Endothelial cell of umbilical vein (primary cell): ENCODE measurements at regions not wholly inside any gene's neighbourhood (a gene's known extent, or its start where the extent isn't known, plus 50 kb on each side); places are given as distances from the start of the nearest gene placed in this dataset.

ENCODE experiments used
- BruUV-seq: library from RNA; stranded (reverse); fragments of 400-500 nt; replicated peaks from 2 replicates; lab custom pipeline; 2021; lab: Mats Ljungman, UMichigan
- CTCF ChIA-PET: fragments of 300-600, 350-600 bp; sonication (Branson Sonifier 250); formaldehyde crosslinking; loops from one replicate; lab custom pipeline; 2021; ENCODE audit warnings: antibody characterized with exemption, inconsistent platforms; lab: Charles Lee
- POLR2A ChIA-PET: fragments of 300-600, 350-600 bp; sonication (Branson Sonifier 250); formaldehyde crosslinking; loops from one replicate; lab custom pipeline; 2021; ENCODE audit warnings: antibody characterized with exemption, inconsistent platforms; lab: Charles Lee
- DNase-seq: peaks from one replicate; pipeline ENCODE4 v3.0.0-alpha.2; 2011; ENCODE audit warnings: low read depth, low spot score
- FAIRE-seq: peaks from 2 replicates; lab custom pipeline; 2011; peaks lifted over from hg19 to GRCh38; lab: Jason Lieb, UNC
- H2AFZ ChIP-seq: 2 replicates; pipeline ENCODE4 v1.6.0; 2012; ENCODE audit warnings: low read depth, low read length, control low read depth, inconsistent platforms
- H3K27ac ChIP-seq: 2 replicates; pipeline ENCODE4 v1.5.1; 2011; ENCODE audit warnings: low read depth, mild to moderate bottlenecking, control low read depth, low read length, moderate library complexity; ENCODE audit not compliant: insufficient read depth
- H3K27me3 ChIP-seq, 2 experiments: 2 replicates each; pipeline versions ENCODE4 v1.6.0 to v1.6.1; 2011; ENCODE audit warnings: low read length in 2 of 2, mixed read lengths in 1 of 2; ENCODE audit not compliant: control insufficient read depth in 2 of 2, insufficient read depth in 2 of 2
- H3K36me3 ChIP-seq, 2 experiments: 2 replicates in 1 of 2; 3 replicates in 1 of 2; pipeline ENCODE4 v1.5.1; 2011; ENCODE audit warnings: low read length in 2 of 2, mild to moderate bottlenecking in 1 of 2, moderate library complexity in 1 of 2; ENCODE audit not compliant: control insufficient read depth in 2 of 2, insufficient read depth in 2 of 2; ENCODE audit errors: extremely low read depth in 1 of 2
- H3K4me1 ChIP-seq: 3 replicates; pipeline ENCODE4 v1.5.1; 2011; ENCODE audit warnings: mild to moderate bottlenecking, low read length; ENCODE audit not compliant: control insufficient read depth, insufficient read depth; ENCODE audit errors: extremely low read depth
- H3K4me2 ChIP-seq: 2 replicates; pipeline ENCODE4 v1.6.1; 2011; ENCODE audit warnings: low read length, control low read depth, mixed read lengths; ENCODE audit not compliant: insufficient read depth
- H3K4me3 ChIP-seq, 3 experiments: fragments of 200-600 bp in 1 of 3; sonication (generic), shearing (Covaris generic) in 1 of 3; replicated peaks in 1 of 3; 2 replicates each; pipeline ENCODE4 v1.5.1; 2011 to 2016; ENCODE audit warnings: control low read depth in 3 of 3, low read length in 3 of 3, mild to moderate bottlenecking in 2 of 3, inconsistent platforms in 1 of 3, low read depth in 1 of 3, moderate library complexity in 1 of 3; ENCODE audit not compliant: insufficient read depth in 1 of 3
- H3K79me2 ChIP-seq: 2 replicates; pipeline ENCODE4 v1.6.0; 2012; ENCODE audit warnings: low read length, inconsistent platforms; ENCODE audit not compliant: control insufficient read depth, insufficient read depth
- H3K9ac ChIP-seq: replicated peaks from 2 replicates; pipeline ENCODE3; 2011; ENCODE audit warnings: low read length, control low read depth; ENCODE audit not compliant: insufficient read depth; ENCODE audit errors: extremely low read depth
- H3K9me1 ChIP-seq: replicated peaks from 3 replicates; pipeline ENCODE4 v1.6.0; 2011; ENCODE audit warnings: mild to moderate bottlenecking, low read length; ENCODE audit not compliant: control insufficient read depth, insufficient read depth; ENCODE audit errors: extremely low read depth
- H3K9me3 ChIP-seq: replicated peaks from 2 replicates; pipeline ENCODE4 v1.5.1; 2012; ENCODE audit warnings: low read length, inconsistent platforms; ENCODE audit not compliant: control insufficient read depth, insufficient read depth
- H4K20me1 ChIP-seq: replicated peaks from 2 replicates; pipeline ENCODE3; 2011; ENCODE audit warnings: mild to moderate bottlenecking, low read length; ENCODE audit not compliant: control insufficient read depth, insufficient read depth; ENCODE audit errors: extremely low read depth
- EZH2 ChIP-seq: IDR thresholded peaks from 2 replicates; pipeline ENCODE4 v1.6.1; 2012; ENCODE audit warnings: borderline replicate concordance, low read depth, mild to moderate bottlenecking, moderate library complexity, low read length, inconsistent platforms; ENCODE audit not compliant: severe bottlenecking
- FOS ChIP-seq: IDR thresholded peaks from 2 replicates; pipeline ENCODE4 v1.6.1; 2011; ENCODE audit warnings: mild to moderate bottlenecking, low read length, moderate library complexity, borderline replicate concordance; ENCODE audit not compliant: insufficient read depth
- GATA2 ChIP-seq: IDR thresholded peaks from 2 replicates; pipeline ENCODE4 v1.7.0; 2011; ENCODE audit warnings: low read depth, mild to moderate bottlenecking, moderate library complexity, mixed read lengths, low read length; ENCODE audit not compliant: insufficient read length, insufficient read depth
- JUN ChIP-seq: IDR thresholded peaks from 2 replicates; pipeline ENCODE4 v1.6.1; 2011; ENCODE audit warnings: borderline replicate concordance, low read depth; ENCODE audit not compliant: insufficient read length, insufficient read depth
- MYC ChIP-seq: IDR thresholded peaks from one replicate; pipeline ENCODE4 v1.6.1; 2011; ENCODE audit warnings: mild to moderate bottlenecking, low read depth, low read length
- POLR2A ChIP-seq: IDR thresholded peaks from 2 replicates; pipeline ENCODE4 v1.6.1; 2012; ENCODE audit warnings: low read depth, mild to moderate bottlenecking, control low read depth, low read length
- POLR2AphosphoS5 ChIP-seq: IDR thresholded peaks from 2 replicates; pipeline ENCODE4 v1.6.1; 2012; ENCODE audit warnings: low read depth, mild to moderate bottlenecking, control low read depth, low read length, moderate library complexity; ENCODE audit not compliant: insufficient read depth
- dilution Hi-C: fragments of 300-500 bp; cut with MboI; formaldehyde crosslinking; loops from one replicate; pipeline ENCODE4 v1.15.0; 2019; ENCODE audit warnings: low sequenced_read_pairs; ENCODE audit not compliant: extremely low pct_ligation_motif_present
- intact Hi-C: fragments of 100-400 bp; cut with micrococcal nuclease; formaldehyde crosslinking; loops from one replicate; pipeline ENCODE4 v1.10.0; 2022
- TF ChIP-seq, protein P1 (sequence below), 2 donors: IDR thresholded peaks; 1 replicate in 1 of 2; 2 replicates in 1 of 2; pipeline ENCODE4 v1.5.1; 2011; ENCODE audit warnings: low read length in 2 of 2, mild to moderate bottlenecking in 2 of 2, moderate library complexity in 2 of 2, control low read depth in 1 of 2, inconsistent platforms in 1 of 2, low read depth in 1 of 2; ENCODE audit not compliant: insufficient read depth in 1 of 2; ENCODE audit errors: extremely low read depth in 1 of 2
- TF ChIP-seq, protein P2 (sequence below): IDR thresholded peaks from 2 replicates; pipeline ENCODE4 v1.6.1; 2011; ENCODE audit not compliant: insufficient read depth, insufficient read length

DNA sequence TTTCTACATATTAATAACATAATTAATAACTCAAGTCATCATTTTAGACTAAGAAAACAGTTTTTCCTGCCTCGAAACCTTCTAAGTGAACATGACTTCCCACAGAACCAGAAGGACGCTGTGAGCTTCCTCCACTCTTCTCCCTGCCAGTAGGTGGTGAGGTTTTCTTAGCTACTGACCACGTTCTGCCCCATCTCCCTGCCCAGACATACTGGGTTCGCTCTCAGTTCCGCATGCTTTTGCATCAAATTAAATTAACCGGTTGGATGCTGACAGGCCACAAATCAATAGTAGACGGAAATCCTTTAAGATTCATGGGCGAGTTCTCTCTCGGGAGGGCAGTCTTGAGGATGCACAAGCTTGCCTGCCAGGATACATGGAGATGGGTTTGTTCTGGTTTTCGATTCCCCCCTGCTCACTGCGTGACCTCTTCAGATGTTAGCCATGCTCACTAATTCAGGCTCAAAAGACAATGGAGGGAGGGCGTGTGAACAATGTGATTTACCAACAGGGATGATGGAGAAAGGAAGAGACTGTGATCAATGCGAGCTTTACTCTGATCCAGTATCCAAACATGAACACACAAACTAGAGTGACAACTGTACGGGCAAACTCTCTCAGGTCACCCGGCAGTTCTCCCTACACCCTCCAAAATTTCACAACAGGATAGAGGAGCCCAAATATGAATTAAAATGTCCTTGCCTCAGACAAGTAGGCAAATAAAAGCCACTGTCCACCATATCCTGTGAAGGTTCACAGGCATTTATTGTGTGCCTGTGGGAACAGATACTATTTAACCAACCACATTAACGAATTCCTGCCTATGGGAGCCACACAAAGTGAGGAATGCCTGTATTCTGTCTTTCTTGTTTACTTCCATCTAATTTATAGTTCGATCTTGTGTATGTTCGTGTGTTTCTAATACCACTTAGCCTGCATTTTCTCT, 375.7 kb downstream of the EIPR1 start:
- Histone ChIP-seq H3K4me3 (no peak overlapping the region), H3K4me1 (no peaks in the 10 kb centered on the region), H4K20me1 (no peaks in the 10 kb centered on the region), H2AFZ (no peak overlapping the region), H3K9ac (no peak overlapping the region), H3K27me3 (no peaks in the 10 kb centered on the region), H3K9me1 (no peaks in the 10 kb centered on the region), H3K4me2 (no peak overlapping the region), H3K79me2 (no peaks in the 10 kb centered on the region), H3K27ac (no peak overlapping the region), H3K9me3 (no peaks in the 10 kb centered on the region), H3K36me3 (no peaks in the 10 kb centered on the region)
- TF ChIP-seq POLR2AphosphoS5 (no peak), EZH2 (no peak), MYC (no peak), POLR2A (no peak), JUN (no peak), FOS (no peak), GATA2 (no peak)
- TF ChIP-seq, protein P1, sequence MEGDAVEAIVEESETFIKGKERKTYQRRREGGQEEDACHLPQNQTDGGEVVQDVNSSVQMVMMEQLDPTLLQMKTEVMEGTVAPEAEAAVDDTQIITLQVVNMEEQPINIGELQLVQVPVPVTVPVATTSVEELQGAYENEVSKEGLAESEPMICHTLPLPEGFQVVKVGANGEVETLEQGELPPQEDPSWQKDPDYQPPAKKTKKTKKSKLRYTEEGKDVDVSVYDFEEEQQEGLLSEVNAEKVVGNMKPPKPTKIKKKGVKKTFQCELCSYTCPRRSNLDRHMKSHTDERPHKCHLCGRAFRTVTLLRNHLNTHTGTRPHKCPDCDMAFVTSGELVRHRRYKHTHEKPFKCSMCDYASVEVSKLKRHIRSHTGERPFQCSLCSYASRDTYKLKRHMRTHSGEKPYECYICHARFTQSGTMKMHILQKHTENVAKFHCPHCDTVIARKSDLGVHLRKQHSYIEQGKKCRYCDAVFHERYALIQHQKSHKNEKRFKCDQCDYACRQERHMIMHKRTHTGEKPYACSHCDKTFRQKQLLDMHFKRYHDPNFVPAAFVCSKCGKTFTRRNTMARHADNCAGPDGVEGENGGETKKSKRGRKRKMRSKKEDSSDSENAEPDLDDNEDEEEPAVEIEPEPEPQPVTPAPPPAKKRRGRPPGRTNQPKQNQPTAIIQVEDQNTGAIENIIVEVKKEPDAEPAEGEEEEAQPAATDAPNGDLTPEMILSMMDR (IDR thresholded peaks at IDR 0.05; ENCODE audit: extremely low read depth in 1 of 2, insufficient read depth in 1 of 2, low read depth in 1 of 2, low read length in 2 of 2), result no peak
- TF ChIP-seq, protein P2, sequence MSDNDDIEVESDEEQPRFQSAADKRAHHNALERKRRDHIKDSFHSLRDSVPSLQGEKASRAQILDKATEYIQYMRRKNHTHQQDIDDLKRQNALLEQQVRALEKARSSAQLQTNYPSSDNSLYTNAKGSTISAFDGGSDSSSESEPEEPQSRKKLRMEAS, result no peak
- ChIA-PET POLR2A (no interaction called here), CTCF (no interaction called here)
- BruUV-seq, result no TSS peak
- dilution Hi-C loops, result no loop called here
- FAIRE-seq (no peak), DNase-seq (no peak)
- intact Hi-C loops, result no loop called here
